Thyroid gland (tissue), 4 donors: ENCODE measurements at regions not wholly inside any gene's neighbourhood (a gene's known extent, or its start where the extent isn't known, plus 50 kb on each side); places are given as distances from the start of the nearest gene placed in this dataset.

Experiments used
- DNase-seq, 2 donors: peaks; one replicate each; pipeline ENCODE4 v3.0.0-alpha.2; 2019
- H3K27ac ChIP-seq, 3 donors: fragments of 200-600 bp; sonication (generic); 1 replicate in 2 of 3; 2 replicates in 1 of 3; pipeline ENCODE4 v1.5.1; 2016 to 2019; ENCODE audit warnings: mild to moderate bottlenecking in 1 of 3, moderate library complexity in 1 of 3
- H3K27me3 ChIP-seq: fragments of 200-600 bp; sonication (generic); one replicate; pipeline ENCODE4 v1.5.1; 2019
- H3K36me3 ChIP-seq, 2 donors: fragments of 200-600 bp; sonication (generic); one replicate each; pipeline ENCODE4 v1.5.1; 2016 to 2019
- H3K4me1 ChIP-seq, 2 donors: fragments of 200-600 bp; sonication (generic); one replicate each; pipeline ENCODE4 v1.5.1; 2017 to 2019
- H3K4me3 ChIP-seq, 3 donors: fragments of 200-600 bp; sonication (generic); replicated peaks in 1 of 3; 1 replicate in 2 of 3; 2 replicates in 1 of 3; pipeline ENCODE4 v1.5.1; 2016; ENCODE audit warnings: mild to moderate bottlenecking in 1 of 3
- H3K9me3 ChIP-seq: fragments of 200-600 bp; sonication (generic); one replicate; pipeline ENCODE4 v1.5.1; 2017
- CTCF ChIP-seq, 6 experiments: fragments of 200-600 bp in 3 of 6; fragments of 450-650 bp in 3 of 6; sonication (generic) in 3 of 6; IDR thresholded peaks; one replicate each; pipeline ENCODE4 v1.5.1; 2016 to 2019; ENCODE audit warnings: antibody characterized with exemption in 6 of 6, mild to moderate bottlenecking in 2 of 6, inconsistent platforms in 1 of 6, moderate library complexity in 1 of 6
- POLR2A ChIP-seq, 2 donors: fragments of 450-650 bp; IDR thresholded peaks; one replicate each; pipeline ENCODE4 v1.6.1; 2017; ENCODE audit warnings: antibody characterized with exemption in 2 of 2, mild to moderate bottlenecking in 2 of 2, moderate library complexity in 1 of 2
- WGBS, 2 donors: methylation state at CpG; one replicate each; pipeline ENCODE4 v1.1.5; 2017; 5-methylcytosine and 5-hydroxymethylcytosine counted together
- intact Hi-C: fragments of 100-400 bp; cut with DNase I; formaldehyde crosslinking; loops from one replicate; pipeline ENCODE4 v1.15.1; 2023

GRCh38 chr10:125343983-125344382 is 183.6 kb upstream of the CTBP2 start:
- intact Hi-C loops = loop anchor here (10.0 kb wide), 1 partner anchor 299 kb away; no protein-coding TSS in a partner anchor

GRCh38 chr10:125343118-125343925 is 183.0 kb upstream of the CTBP2 start:
- Histone ChIP-seq H3K36me3 (no peaks in the 10 kb centered on the region), H3K9me3 (no peaks in the 10 kb centered on the region), H3K27me3 (no peaks in the 10 kb centered on the region), H3K4me1 (no peaks in the 10 kb centered on the region), H3K27ac (no peak overlapping the region), H3K4me3 (no peak overlapping the region)
- intact Hi-C loops = loop anchor here (10.0 kb wide), 1 partner anchor 299 kb away; no protein-coding TSS in a partner anchor
- WGBS, 2 donors = 72 to 76% methylated on average over 10 of the region's 10 CpGs
- peak; percentile 14 to 17 for DNase-seq
- peak in 5 of 6 experiments; percentile 29 to 62 (median 51) for TF ChIP-seq CTCF (IDR thresholded peaks at IDR 0.05)
- TF ChIP-seq POLR2A (IDR thresholded peaks at IDR 0.05) = no peak

More at GRCh38 chr10:125343983-125344382, 183.6 kb upstream of the CTBP2 start:
- H3K9me3 ChIP-seq = no peaks in the 10 kb centered on the region
- TF ChIP-seq POLR2A (IDR thresholded peaks at IDR 0.05) (no peak), CTCF (IDR thresholded peaks at IDR 0.05) (no peak)
- no peaks in the 10 kb centered on the region for H3K36me3 ChIP-seq
- H3K27me3 ChIP-seq = no peaks in the 10 kb centered on the region
- H3K4me1 ChIP-seq = no peaks in the 10 kb centered on the region
- no peak overlapping the region for H3K4me3 ChIP-seq
- no peak for DNase-seq
- H3K27ac ChIP-seq = no peak overlapping the region
- WGBS, 2 donors = 88 to 90% methylated on average over 3 of the region's 3 CpGs

- DNase-seq = no peak
- no peak overlapping the region for H3K27ac ChIP-seq
- no peaks in the 10 kb centered on the region for H3K9me3 ChIP-seq
- H3K36me3 ChIP-seq = no peaks in the 10 kb centered on the region
- no peaks in the 10 kb centered on the region for H3K4me1 ChIP-seq
- WGBS, 2 donors = 74 to 90% methylated on average over 5 of the region's 5 CpGs
- no peaks in the 10 kb centered on the region for H3K27me3 ChIP-seq
- H3K4me3 ChIP-seq = no peak overlapping the region
- TF ChIP-seq CTCF (IDR thresholded peaks at IDR 0.05) (no peak), POLR2A (IDR thresholded peaks at IDR 0.05) (no peak)
- intact Hi-C loops = loop anchor here (10.0 kb wide), 1 partner anchor 297 kb away; no protein-coding TSS in a partner anchor
These were observed 181.2 kb upstream of the CTBP2 start for GRCh38 chr10:125341611-125342010.

- intact Hi-C loops = loop anchor here (10.0 kb wide), 1 partner anchor 296 kb away; no protein-coding TSS in a partner anchor
- no peak overlapping the region for H3K27ac ChIP-seq
- no peaks in the 10 kb centered on the region for H3K36me3 ChIP-seq
- no peaks in the 10 kb centered on the region for H3K4me1 ChIP-seq
- WGBS, 2 donors = 72 to 80% methylated on average over 4 of the region's 4 CpGs
- H3K9me3 ChIP-seq = no peaks in the 10 kb centered on the region
- no peaks in the 10 kb centered on the region for H3K27me3 ChIP-seq
- DNase-seq = no peak
- TF ChIP-seq POLR2A (IDR thresholded peaks at IDR 0.05) = no peak
- no peak for TF ChIP-seq CTCF (IDR thresholded peaks at IDR 0.05)
- no peak overlapping the region for H3K4me3 ChIP-seq
These were observed 180.5 kb upstream of the CTBP2 start for GRCh38 chr10:125340903-125341302.

GRCh38 chr10:125337510-125337909 is 177.1 kb upstream of the CTBP2 start:
- Histone ChIP-seq H3K36me3 (no peaks in the 10 kb centered on the region), H3K27ac (no peak overlapping the region), H3K9me3 (no peaks in the 10 kb centered on the region), H3K27me3 (no peaks in the 10 kb centered on the region), H3K4me3 (no peak overlapping the region), H3K4me1 (no peaks in the 10 kb centered on the region)
- no peak for TF ChIP-seq CTCF (IDR thresholded peaks at IDR 0.05)
- TF ChIP-seq POLR2A (IDR thresholded peaks at IDR 0.05) = no peak
- intact Hi-C loops = no loop called here
- WGBS, 2 donors = 76 to 86% methylated on average over 5 of the region's 5 CpGs
- no peak for DNase-seq
